Gastroesophageal sphincter (tissue), 3 donors: ENCODE measurements at regions not wholly inside any gene's neighbourhood (a gene's known extent, or its start where the extent isn't known, plus 50 kb on each side); places are given as distances from the start of the nearest gene placed in this dataset.

Source experiments
- EP300 ChIP-seq: sonication (generic); formaldehyde crosslinking; IDR thresholded peaks from one replicate; pipeline ENCODE4 v1.6.1; 2017; ENCODE audit warnings: antibody characterized with exemption, mild to moderate bottlenecking
- TF ChIP-seq, protein P1 (sequence below), 4 experiments: fragments of 200-600 bp in 2 of 4; fragments of 450-650 bp in 2 of 4; sonication (generic) in 1 of 4; IDR thresholded peaks; one replicate each; pipeline ENCODE4 v1.5.1; 2017 to 2019; ENCODE audit warnings: antibody characterized with exemption in 4 of 4, mild to moderate bottlenecking in 2 of 4, moderate library complexity in 2 of 4

GRCh38 chrX:4129626-4130025, 416.2 kb upstream of the PRKX start:
- TF ChIP-seq, protein P1, sequence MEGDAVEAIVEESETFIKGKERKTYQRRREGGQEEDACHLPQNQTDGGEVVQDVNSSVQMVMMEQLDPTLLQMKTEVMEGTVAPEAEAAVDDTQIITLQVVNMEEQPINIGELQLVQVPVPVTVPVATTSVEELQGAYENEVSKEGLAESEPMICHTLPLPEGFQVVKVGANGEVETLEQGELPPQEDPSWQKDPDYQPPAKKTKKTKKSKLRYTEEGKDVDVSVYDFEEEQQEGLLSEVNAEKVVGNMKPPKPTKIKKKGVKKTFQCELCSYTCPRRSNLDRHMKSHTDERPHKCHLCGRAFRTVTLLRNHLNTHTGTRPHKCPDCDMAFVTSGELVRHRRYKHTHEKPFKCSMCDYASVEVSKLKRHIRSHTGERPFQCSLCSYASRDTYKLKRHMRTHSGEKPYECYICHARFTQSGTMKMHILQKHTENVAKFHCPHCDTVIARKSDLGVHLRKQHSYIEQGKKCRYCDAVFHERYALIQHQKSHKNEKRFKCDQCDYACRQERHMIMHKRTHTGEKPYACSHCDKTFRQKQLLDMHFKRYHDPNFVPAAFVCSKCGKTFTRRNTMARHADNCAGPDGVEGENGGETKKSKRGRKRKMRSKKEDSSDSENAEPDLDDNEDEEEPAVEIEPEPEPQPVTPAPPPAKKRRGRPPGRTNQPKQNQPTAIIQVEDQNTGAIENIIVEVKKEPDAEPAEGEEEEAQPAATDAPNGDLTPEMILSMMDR (IDR thresholded peaks at IDR 0.05): no peak
- no peak for TF ChIP-seq EP300
